NT2/D1 (cell line): ENCODE measurements at regions not wholly inside any gene's neighbourhood (a gene's known extent, or its start where the extent isn't known, plus 50 kb on each side); places are given as distances from the start of the nearest gene placed in this dataset.

Experiments
- DNase-seq: peaks from one replicate; pipeline ENCODE4 v3.0.0-alpha.2; 2011; ENCODE audit warnings: low read depth, low spot score
- H3K27me3 ChIP-seq: 2 replicates; pipeline ENCODE4 v1.6.0; 2011; ENCODE audit warnings: mild to moderate bottlenecking; ENCODE audit not compliant: insufficient read length, insufficient read depth
- H3K36me3 ChIP-seq: 2 replicates; pipeline ENCODE4 v1.6.1; 2011; ENCODE audit warnings: mild to moderate bottlenecking, low read length, mixed read lengths; ENCODE audit not compliant: insufficient read depth, insufficient read length
- H3K4me1 ChIP-seq: 2 replicates; pipeline ENCODE4 v1.5.1; 2011; ENCODE audit not compliant: insufficient read depth, insufficient read length
- H3K4me3 ChIP-seq: 2 replicates; pipeline ENCODE4 v1.5.1; 2011; ENCODE audit warnings: low read depth; ENCODE audit not compliant: insufficient read length
- H3K9ac ChIP-seq: 2 replicates; pipeline ENCODE4 v1.6.0; 2011; ENCODE audit warnings: low read depth; ENCODE audit not compliant: insufficient read length
- H3K9me3 ChIP-seq: 2 replicates; pipeline ENCODE4 v1.5.1; 2011; ENCODE audit warnings: mild to moderate bottlenecking, low read length; ENCODE audit not compliant: insufficient read depth
- SUZ12 ChIP-seq: IDR thresholded peaks from 2 replicates; pipeline ENCODE4 v1.6.1; 2011; ENCODE audit not compliant: insufficient read length, insufficient read depth; ENCODE audit errors: extremely low read depth
- YY1 ChIP-seq: IDR thresholded peaks from 2 replicates; pipeline ENCODE4 v1.6.1; 2011; ENCODE audit not compliant: insufficient read length, insufficient read depth
- ZNF274 ChIP-seq: IDR thresholded peaks from 2 replicates; pipeline ENCODE4 v1.6.1; 2011; ENCODE audit warnings: mild to moderate bottlenecking, low read depth, low read length

GRCh38 chr6:151738267-151738666 is 69.2 kb upstream of the ESR1 start:
- H3K9me3 ChIP-seq: no peaks in the 10 kb centered on the region
- no peaks in the 10 kb centered on the region for H3K4me1 ChIP-seq

GRCh38 chr6:151738960-151739359 is 68.5 kb upstream of the ESR1 start:
- no peak overlapping the region for H3K4me3 ChIP-seq
- no peaks in the 10 kb centered on the region for H3K27me3 ChIP-seq
- TF ChIP-seq YY1: no peak
- TF ChIP-seq SUZ12: no peak
- TF ChIP-seq ZNF274: no peak
- no peak overlapping the region for H3K9ac ChIP-seq
- no peaks in the 10 kb centered on the region for H3K4me1 ChIP-seq
- DNase-seq: no peak
- no peaks in the 10 kb centered on the region for H3K9me3 ChIP-seq
- no peaks in the 10 kb centered on the region for H3K36me3 ChIP-seq

More at GRCh38 chr6:151738267-151738666, 69.2 kb upstream of the ESR1 start:
- H3K9ac ChIP-seq: no peak overlapping the region
- no peak overlapping the region for H3K4me3 ChIP-seq
- H3K27me3 ChIP-seq: no peaks in the 10 kb centered on the region
- H3K36me3 ChIP-seq: no peaks in the 10 kb centered on the region
- TF ChIP-seq YY1 (no peak), SUZ12 (no peak), ZNF274 (no peak)
- DNase-seq: no peak

- Histone ChIP-seq H3K36me3 (no peaks in the 10 kb centered on the region), H3K9me3 (no peaks in the 10 kb centered on the region), H3K4me3 (no peak overlapping the region), H3K4me1 (no peaks in the 10 kb centered on the region), H3K9ac (no peak overlapping the region), H3K27me3 (no peaks in the 10 kb centered on the region)
- DNase-seq: no peak
- TF ChIP-seq ZNF274 (no peak), YY1 (no peak), SUZ12 (no peak)
Measured at GRCh38 chr6:151740820-151741219, 66.7 kb upstream of the ESR1 start.

GRCh38 chr6:151747896-151748295 is 59.6 kb upstream of the ESR1 start:
- Histone ChIP-seq H3K27me3 (no peaks in the 10 kb centered on the region), H3K36me3 (no peaks in the 10 kb centered on the region), H3K4me1 (no peaks in the 10 kb centered on the region), H3K4me3 (no peak overlapping the region), H3K9me3 (no peaks in the 10 kb centered on the region), H3K9ac (no peak overlapping the region)
- TF ChIP-seq YY1 (no peak), SUZ12 (no peak)
- no peak for DNase-seq

GRCh38 chr6:151749341-151749740 is 58.1 kb upstream of the ESR1 start:
- Histone ChIP-seq H3K9me3 (no peaks in the 10 kb centered on the region), H3K9ac (no peak overlapping the region), H3K36me3 (no peaks in the 10 kb centered on the region), H3K27me3 (no peaks in the 10 kb centered on the region), H3K4me1 (no peaks in the 10 kb centered on the region), H3K4me3 (no peak overlapping the region)
- no peak for TF ChIP-seq YY1
- no peak for TF ChIP-seq ZNF274
- TF ChIP-seq SUZ12: no peak
- no peak for DNase-seq

- no peaks in the 10 kb centered on the region for H3K27me3 ChIP-seq
- no peak overlapping the region for H3K9ac ChIP-seq
- H3K36me3 ChIP-seq: no peaks in the 10 kb centered on the region
- H3K9me3 ChIP-seq: no peaks in the 10 kb centered on the region
- H3K4me3 ChIP-seq: no peak overlapping the region
- H3K4me1 ChIP-seq: no peaks in the 10 kb centered on the region
- TF ChIP-seq ZNF274 (no peak), YY1 (no peak), SUZ12 (no peak)
- no peak for DNase-seq
Measured at GRCh38 chr6:151753581-151753980, 53.9 kb upstream of the ESR1 start.

GRCh38 chr6:151757506-151757955 is 50.0 kb upstream of the ESR1 start:
- TF ChIP-seq SUZ12 (no peak), ZNF274 (no peak), YY1 (no peak)
- H3K4me3 ChIP-seq: no peak overlapping the region
- DNase-seq: no peak
- no peaks in the 10 kb centered on the region for H3K27me3 ChIP-seq
- no peaks in the 10 kb centered on the region for H3K9me3 ChIP-seq
- no peaks in the 10 kb centered on the region for H3K4me1 ChIP-seq
- no peak overlapping the region for H3K9ac ChIP-seq
- no peaks in the 10 kb centered on the region for H3K36me3 ChIP-seq
